HEK293 (cell line): ENCODE measurements at regions not wholly inside any gene's neighbourhood (a gene's known extent, or its start where the extent isn't known, plus 50 kb on each side); places are given as distances from the start of the nearest gene placed in this dataset.

Experiments
- ATF2 ChIP-seq: fragments of 450-650 bp; formaldehyde crosslinking; IDR thresholded peaks from 2 replicates; pipeline ENCODE4 v1.5.1; 2016; ENCODE audit warnings: missing biosample characterization, missing genetic modification characterization, low read depth
- CTCF ChIP-seq: fragments of 450-650 bp; formaldehyde crosslinking; IDR thresholded peaks from 2 replicates; pipeline ENCODE4 v1.5.1; 2016; ENCODE audit warnings: missing biosample characterization, missing genetic modification characterization
- PRDM10 ChIP-seq: fragments of 450-650 bp; formaldehyde crosslinking; IDR thresholded peaks from 2 replicates; pipeline ENCODE4 v1.5.1; 2016; ENCODE audit warnings: missing biosample characterization, missing genetic modification characterization
- TRIM28 ChIP-seq: IDR thresholded peaks from 2 replicates; pipeline ENCODE4 v1.6.1; 2011; ENCODE audit warnings: low read length, control low read depth, borderline replicate concordance
- YY1 ChIP-seq: fragments of 450-650 bp; formaldehyde crosslinking; IDR thresholded peaks from 2 replicates; pipeline ENCODE4 v1.5.1; 2018; ENCODE audit warnings: missing biosample characterization, missing genetic modification characterization
- ZFP37 ChIP-seq: fragments of 450-650 bp; formaldehyde crosslinking; IDR thresholded peaks from 2 replicates; pipeline ENCODE4 v1.5.1; 2016; ENCODE audit warnings: missing biosample characterization, missing genetic modification characterization
- ZFP69B ChIP-seq: fragments of 450-650 bp; formaldehyde crosslinking; IDR thresholded peaks from 2 replicates; pipeline ENCODE4 v1.5.1; 2016; ENCODE audit warnings: missing biosample characterization, missing genetic modification characterization
- ZNF114 ChIP-seq: fragments of 450-650 bp; formaldehyde crosslinking; IDR thresholded peaks from 2 replicates; pipeline ENCODE4 v1.5.0; 2017; ENCODE audit warnings: missing biosample characterization, missing genetic modification characterization
- ZNF558 ChIP-seq: fragments of 450-650 bp; formaldehyde crosslinking; IDR thresholded peaks from 2 replicates; pipeline ENCODE4 v1.5.1; 2016; ENCODE audit warnings: missing biosample characterization, missing genetic modification characterization
- ZNF654 ChIP-seq: fragments of 450-650 bp; formaldehyde crosslinking; IDR thresholded peaks from 2 replicates; pipeline ENCODE4 v1.5.1; 2016; ENCODE audit warnings: low read depth, missing biosample characterization, missing genetic modification characterization
- ZNF837 ChIP-seq: fragments of 450-650 bp; formaldehyde crosslinking; IDR thresholded peaks from 2 replicates; pipeline ENCODE4 v1.5.1; 2016; ENCODE audit warnings: missing biosample characterization, missing genetic modification characterization

GRCh38 chr11:113571531-113571930, 96.3 kb upstream of the DRD2 start:
- TF ChIP-seq ZNF558 (no peak), ZFP69B (tag by site-specific recombination) (no peak), TRIM28 (no peak), ZNF114 (tag by site-specific recombination) (no peak), ZFP37 (no peak), CTCF (tag by site-specific recombination) (no peak), ZNF837 (no peak), ATF2 (tag by site-specific recombination) (no peak), YY1 (tag by site-specific recombination) (no peak), PRDM10 (tag by site-specific recombination) (no peak), ZNF654 (no peak)
